HepG2 (cell line): ENCODE measurements at regions not wholly inside any gene's neighbourhood (a gene's known extent, or its start where the extent isn't known, plus 50 kb on each side); places are given as distances from the start of the nearest gene placed in this dataset.

Experiments used
- ATAC-seq: fragments of 200-7000 bp; cut with Tn5 transposase; 3 replicates; pipeline ENCODE4 v1.9.1; 2020; ENCODE audit warnings: mild to moderate bottlenecking, moderate library complexity
- BruUV-seq: library from RNA; stranded (reverse); fragments of 400-500 nt; replicated peaks from 2 replicates; lab custom pipeline; 2021; lab: Mats Ljungman, UMichigan
- CTCF ChIA-PET: fragments of 300-600 bp; formaldehyde crosslinking; extraction: SDS; loops from one replicate; lab custom pipeline; 2021; ENCODE audit warnings: low total read pairs, inconsistent platforms, low intra/inter-chr PET ratio; lab: Yijun Ruan, JAX
- POLR2A ChIA-PET: fragments of 350-600 bp; sonication (Branson Sonifier 250); formaldehyde crosslinking; loops from one replicate; lab custom pipeline; 2020; ENCODE audit warnings: antibody characterized with exemption, inconsistent platforms; lab: Yijun Ruan, JAX
- DNase-seq: peaks from one replicate; pipeline ENCODE4 v3.0.0-alpha.2; 2015; ENCODE audit warnings: low spot score
- FAIRE-seq: peaks from 3 replicates; lab custom pipeline; 2011; peaks lifted over from hg19 to GRCh38; lab: Jason Lieb, UNC
- H2AFZ ChIP-seq: one replicate; pipeline ENCODE4 v1.6.1; 2011; ENCODE audit warnings: low read length, inconsistent platforms
- H3K27ac ChIP-seq: fragments of 300-600 bp; 3 replicates; pipeline ENCODE4 v1.8.0; 2011; ENCODE audit warnings: mixed run types, mild to moderate bottlenecking, mixed read lengths, low read length, inconsistent platforms; ENCODE audit not compliant: insufficient read depth; ENCODE audit errors: extremely low read length
- H3K27me3 ChIP-seq, 2 experiments: fragments of 200-600 bp in 1 of 2; 2 replicates in 1 of 2; 3 replicates in 1 of 2; pipeline versions ENCODE4 v1.6.0 to v1.8.0; 2011; ENCODE audit warnings: low read length in 2 of 2, mild to moderate bottlenecking in 2 of 2, moderate library complexity in 2 of 2, inconsistent platforms in 1 of 2; ENCODE audit not compliant: insufficient read depth in 2 of 2, control insufficient read depth in 1 of 2
- H3K36me3 ChIP-seq, 2 experiments: fragments of 200-600 bp in 1 of 2; replicated peaks in 1 of 2; 2 replicates in 1 of 2; 3 replicates in 1 of 2; pipeline versions ENCODE4 v1.5.1 to v1.8.0; 2011; ENCODE audit warnings: low read length in 2 of 2, inconsistent platforms in 1 of 2; ENCODE audit not compliant: insufficient read depth in 2 of 2, control insufficient read depth in 1 of 2
- H3K4me1 ChIP-seq: 2 replicates; pipeline ENCODE4 v1.5.1; 2012; ENCODE audit warnings: low read length, inconsistent platforms; ENCODE audit not compliant: insufficient read depth
- H3K4me2 ChIP-seq: 2 replicates; pipeline ENCODE4 v1.6.0; 2011; ENCODE audit warnings: low read depth, low read length, inconsistent platforms
- H3K4me3 ChIP-seq, 3 experiments: fragments of 200-600 bp in 1 of 3; sonication (generic), shearing (Covaris generic) in 1 of 3; replicated peaks in 1 of 3; 2 replicates each; pipeline ENCODE4 v1.5.1; 2011 to 2016; ENCODE audit warnings: low read length in 3 of 3, inconsistent platforms in 2 of 3, low read depth in 2 of 3, mild to moderate bottlenecking in 2 of 3, control low read depth in 1 of 3, mixed read lengths in 1 of 3; ENCODE audit not compliant: insufficient read depth in 1 of 3
- H3K79me2 ChIP-seq: one replicate; pipeline ENCODE4 v1.6.1; 2011; ENCODE audit warnings: low read length, inconsistent platforms; ENCODE audit not compliant: insufficient read depth
- H3K9ac ChIP-seq: 2 replicates; pipeline ENCODE4 v1.6.0; 2011; ENCODE audit warnings: mild to moderate bottlenecking, low read depth, low read length, inconsistent platforms; ENCODE audit not compliant: insufficient read depth
- H3K9me3 ChIP-seq: 2 replicates; pipeline ENCODE4 v1.5.1; 2012; ENCODE audit warnings: mild to moderate bottlenecking, low read length
- H4K20me1 ChIP-seq: 2 replicates; pipeline ENCODE4 v1.6.0; 2011; ENCODE audit warnings: inconsistent platforms, mild to moderate bottlenecking, low read length, moderate library complexity; ENCODE audit not compliant: insufficient read depth
- CBFB ChIP-seq: sonication (generic); formaldehyde crosslinking; IDR thresholded peaks from 2 replicates; pipeline ENCODE4 v1.4.0; 2020; ENCODE audit warnings: missing genetic modification reagents
- FOSL2 ChIP-seq: sonication (generic); formaldehyde crosslinking; IDR thresholded peaks from 2 replicates; pipeline ENCODE4 v1.4.0; 2020; ENCODE audit warnings: missing genetic modification reagents
- IKZF1 ChIP-seq: fragments of 450-650 bp; IDR thresholded peaks from 2 replicates; pipeline ENCODE4 v1.7.1; 2016
- POGZ ChIP-seq: sonication (generic); formaldehyde crosslinking; IDR thresholded peaks from 2 replicates; pipeline ENCODE4 v1.4.0; 2020; ENCODE audit warnings: mild to moderate bottlenecking, missing genetic modification reagents
- TARDBP ChIP-seq: sonication (generic); formaldehyde crosslinking; IDR thresholded peaks from 2 replicates; pipeline ENCODE4 v1.8.0; 2022; ENCODE audit warnings: mild to moderate bottlenecking, missing genetic modification reagents
- ZFP62 ChIP-seq: sonication (generic); formaldehyde crosslinking; IDR thresholded peaks from 2 replicates; pipeline ENCODE4 v1.4.0; 2020; ENCODE audit warnings: missing genetic modification reagents
- ZFX ChIP-seq: sonication (generic); formaldehyde crosslinking; IDR thresholded peaks from 2 replicates; pipeline ENCODE4 v1.4.0; 2020; ENCODE audit warnings: mild to moderate bottlenecking, low read depth, missing genetic modification reagents, moderate library complexity
- ZNF10 ChIP-seq: sonication (generic); formaldehyde crosslinking; IDR thresholded peaks from 2 replicates; pipeline ENCODE4 v1.4.0; 2020; ENCODE audit warnings: mild to moderate bottlenecking, low read depth, missing genetic modification reagents, borderline replicate concordance
- ZNF331 ChIP-seq: sonication (generic); formaldehyde crosslinking; IDR thresholded peaks from 2 replicates; pipeline ENCODE4 v1.4.0; 2020; ENCODE audit warnings: missing genetic modification reagents
- ZNF660 ChIP-seq: sonication (generic); formaldehyde crosslinking; IDR thresholded peaks from 2 replicates; pipeline ENCODE4 v1.5.1; 2020; ENCODE audit warnings: mild to moderate bottlenecking, low read depth, missing genetic modification reagents, borderline replicate concordance
- ZNF792 ChIP-seq: IDR thresholded peaks from 2 replicates; pipeline ENCODE4 v1.6.1; 2016
- ZSCAN31 ChIP-seq: sonication (generic); formaldehyde crosslinking; IDR thresholded peaks from 2 replicates; pipeline ENCODE4 v1.5.0; 2020; ENCODE audit warnings: low read depth, mild to moderate bottlenecking, missing genetic modification reagents
- WGBS: methylation state at CpG from one replicate; pipeline ENCODE4 v1.1.6; 2017; ENCODE audit warnings: low lambda C conversion rate; 5-methylcytosine and 5-hydroxymethylcytosine counted together
- in situ Hi-C: cut with HindIII; loops from 2 replicates; pipeline ENCODE4 v1.10.0; 2017; ENCODE audit warnings: low pct_unique_long_range_greater_than_20kb; ENCODE audit not compliant: extremely low pct_ligation_motif_present
- intact Hi-C: fragments of 100-400 bp; cut with micrococcal nuclease; formaldehyde crosslinking; loops from one replicate; pipeline ENCODE4 v1.10.0; 2022; ENCODE audit not compliant: unreplicated experiment
- TF ChIP-seq, protein P1 (sequence below): sonication (generic); formaldehyde crosslinking; IDR thresholded peaks from 2 replicates; pipeline ENCODE4 v1.4.0; 2020; ENCODE audit warnings: mild to moderate bottlenecking, missing genetic modification reagents, borderline replicate concordance
- TF ChIP-seq, protein P2 (sequence below): sonication (generic); formaldehyde crosslinking; IDR thresholded peaks from 2 replicates; pipeline ENCODE4 v1.4.0; 2020; ENCODE audit warnings: missing genetic modification reagents

DNA sequence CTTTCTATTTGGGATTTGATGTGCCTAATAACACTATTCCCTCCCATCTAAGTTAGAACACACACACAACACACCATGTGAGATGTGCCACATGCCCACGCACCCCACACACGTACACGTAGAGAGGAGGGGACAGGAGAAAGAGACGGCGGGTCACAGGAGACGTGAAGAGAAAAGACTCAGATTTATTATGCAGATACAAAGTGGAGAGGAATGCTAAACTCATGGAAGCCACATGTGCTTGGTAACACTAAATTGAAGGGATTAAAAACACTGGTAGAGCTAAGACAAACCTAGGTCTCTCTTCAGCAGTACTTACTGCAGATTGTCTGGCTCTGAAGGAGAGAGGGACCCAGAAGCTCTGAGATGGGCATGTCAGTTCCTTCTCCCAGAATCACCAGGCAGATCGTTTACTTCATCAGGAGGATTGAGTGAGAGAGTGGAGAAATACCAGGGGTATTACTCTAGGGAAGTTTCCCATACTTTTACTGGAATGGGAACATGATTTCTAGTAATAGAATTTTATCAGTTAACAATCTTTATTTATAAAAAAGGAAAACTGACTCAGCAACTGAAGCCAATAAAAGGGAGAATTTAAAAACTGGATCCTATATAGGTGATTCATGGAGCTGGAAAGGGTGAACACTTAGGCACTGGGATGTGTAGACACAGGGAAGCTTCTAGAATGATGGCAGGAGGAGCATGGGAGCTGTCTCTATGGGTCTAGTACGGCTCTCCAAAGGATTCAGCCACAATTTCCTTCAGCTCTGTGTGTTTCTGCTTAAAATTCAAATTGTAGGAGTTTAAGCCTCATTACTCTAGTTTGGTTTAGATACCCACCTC lies 139.4 kb downstream of the MACIR start (continued):
- no peak for TF ChIP-seq POGZ (CRISPR knock-in tag)
- TF ChIP-seq, all 625 proteins: peak for 0

DNA sequence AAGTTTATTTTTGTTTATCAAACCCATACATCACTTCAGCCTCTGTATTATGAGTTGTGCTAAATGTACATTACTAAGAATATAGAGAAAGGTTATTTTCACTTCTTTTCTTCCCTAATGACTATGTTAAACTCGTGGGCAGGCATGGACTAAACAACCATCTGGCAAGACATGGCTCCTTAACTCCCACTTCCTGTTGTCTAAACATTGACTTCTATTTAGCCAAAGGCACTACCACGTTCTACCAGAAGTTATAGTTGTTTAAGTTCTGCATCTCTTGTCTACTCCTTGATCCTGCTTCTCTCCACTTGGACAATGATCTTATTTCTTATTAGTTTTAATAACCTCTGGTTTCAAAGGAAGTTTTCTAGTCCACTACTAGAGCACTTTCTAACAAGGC lies 136.1 kb downstream of the MACIR start:
- FAIRE-seq (no peak), DNase-seq (no peak), ATAC-seq (no peak)
- H3K36me3 ChIP-seq, result no peaks in the 10 kb centered on the region
- intact Hi-C loops, result no loop called here
- no peak overlapping the region for H3K9ac ChIP-seq
- WGBS, result 6% methylated on average over 2 of the region's 2 CpGs
- no peaks in the 10 kb centered on the region for H4K20me1 ChIP-seq
- in situ Hi-C loops, result no loop called here
- no peak overlapping the region for H3K4me3 ChIP-seq
- no TSS peak for BruUV-seq
- no peak overlapping the region for H3K4me2 ChIP-seq
- no peaks in the 10 kb centered on the region for H3K4me1 ChIP-seq
- no peaks in the 10 kb centered on the region for H3K27me3 ChIP-seq
- no peaks in the 10 kb centered on the region for H3K79me2 ChIP-seq
- no peaks in the 10 kb centered on the region for H3K9me3 ChIP-seq
- no peak overlapping the region for H2AFZ ChIP-seq
- CTCF ChIA-PET, result no interaction called here
- POLR2A ChIA-PET, result no interaction called here
- no peak overlapping the region for H3K27ac ChIP-seq
- TF ChIP-seq ZFP62 (CRISPR knock-in tag) (no peak), ZNF331 (no peak), ZNF10 (no peak), TARDBP (no peak), ZNF660 (CRISPR knock-in tag) (no peak), POGZ (CRISPR knock-in tag) (no peak), IKZF1 (no peak), CBFB (CRISPR knock-in tag) (no peak), ZNF792 (CRISPR knock-in tag) (no peak), ZFX (CRISPR knock-in tag) (no peak), FOSL2 (CRISPR knock-in tag) (no peak), ZSCAN31 (no peak)
- TF ChIP-seq, protein P1, sequence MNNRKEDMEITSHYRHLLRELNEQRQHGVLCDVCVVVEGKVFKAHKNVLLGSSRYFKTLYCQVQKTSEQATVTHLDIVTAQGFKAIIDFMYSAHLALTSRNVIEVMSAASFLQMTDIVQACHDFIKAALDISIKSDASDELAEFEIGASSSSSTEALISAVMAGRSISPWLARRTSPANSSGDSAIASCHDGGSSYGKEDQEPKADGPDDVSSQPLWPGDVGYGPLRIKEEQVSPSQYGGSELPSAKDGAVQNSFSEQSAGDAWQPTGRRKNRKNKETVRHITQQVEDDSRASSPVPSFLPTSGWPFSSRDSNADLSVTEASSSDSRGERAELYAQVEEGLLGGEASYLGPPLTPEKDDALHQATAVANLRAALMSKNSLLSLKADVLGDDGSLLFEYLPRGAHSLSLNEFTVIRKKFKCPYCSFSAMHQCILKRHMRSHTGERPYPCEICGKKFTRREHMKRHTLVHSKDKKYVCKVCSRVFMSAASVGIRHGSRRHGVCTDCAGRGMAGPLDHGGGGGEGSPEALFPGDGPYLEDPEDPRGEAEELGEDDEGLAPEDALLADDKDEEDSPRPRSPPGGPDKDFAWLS (CRISPR knock-in tag), result no peak
- TF ChIP-seq, protein P2, sequence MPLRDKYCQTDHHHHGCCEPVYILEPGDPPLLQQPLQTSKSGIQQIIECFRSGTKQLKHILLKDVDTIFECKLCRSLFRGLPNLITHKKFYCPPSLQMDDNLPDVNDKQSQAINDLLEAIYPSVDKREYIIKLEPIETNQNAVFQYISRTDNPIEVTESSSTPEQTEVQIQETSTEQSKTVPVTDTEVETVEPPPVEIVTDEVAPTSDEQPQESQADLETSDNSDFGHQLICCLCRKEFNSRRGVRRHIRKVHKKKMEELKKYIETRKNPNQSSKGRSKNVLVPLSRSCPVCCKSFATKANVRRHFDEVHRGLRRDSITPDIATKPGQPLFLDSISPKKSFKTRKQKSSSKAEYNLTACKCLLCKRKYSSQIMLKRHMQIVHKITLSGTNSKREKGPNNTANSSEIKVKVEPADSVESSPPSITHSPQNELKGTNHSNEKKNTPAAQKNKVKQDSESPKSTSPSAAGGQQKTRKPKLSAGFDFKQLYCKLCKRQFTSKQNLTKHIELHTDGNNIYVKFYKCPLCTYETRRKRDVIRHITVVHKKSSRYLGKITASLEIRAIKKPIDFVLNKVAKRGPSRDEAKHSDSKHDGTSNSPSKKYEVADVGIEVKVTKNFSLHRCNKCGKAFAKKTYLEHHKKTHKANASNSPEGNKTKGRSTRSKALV (CRISPR knock-in tag), result no peak
